ENCODE measurements at regions not wholly inside any gene's neighbourhood (a gene's known extent, or its start where the extent isn't known, plus 50 kb on each side); places are given as distances from the start of the nearest gene placed in this dataset.

- H3K36me3 Mint-ChIP-seq (ENCODE audit: insufficient read depth, unreplicated experiment), result no peaks in the 10 kb centered on the region
- H3K27ac Mint-ChIP-seq (ENCODE audit: low read depth, unreplicated experiment), result no peak overlapping the region
- H3K4me3 Mint-ChIP-seq (ENCODE audit: unreplicated experiment), result no peak overlapping the region
- DNase-seq (ENCODE audit: unreplicated experiment), result no peak
- BruUV-seq (replicated peaks), result no TSS peak
- CTCF ChIA-PET, result no interaction called here
- POLR2A ChIA-PET, result no interaction called here
- H3K4me1 Mint-ChIP-seq (ENCODE audit: insufficient read depth, unreplicated experiment), result no peaks in the 10 kb centered on the region
- H3K9me3 Mint-ChIP-seq (ENCODE audit: unreplicated experiment), result peaks cover 6% of the 10 kb centered on the region
- intact Hi-C loops (cut with micrococcal nuclease), result no loop called here
- no peak for TF ChIP-seq CTCF (IDR thresholded peaks at IDR 0.05; ENCODE audit: unreplicated experiment)
- H3K27me3 Mint-ChIP-seq (ENCODE audit: insufficient read depth, unreplicated experiment), result no peaks in the 10 kb centered on the region
Measured at GRCh38 chr4:66035701-66036100, 365.4 kb upstream of the EPHA5 start.

- no TSS peak for BruUV-seq (replicated peaks)
- ChIA-PET POLR2A (no interaction called here), CTCF (no interaction called here)
- no peaks in the 10 kb centered on the region for H3K4me1 Mint-ChIP-seq (ENCODE audit: insufficient read depth, unreplicated experiment)
- no peak overlapping the region for H3K27ac Mint-ChIP-seq (ENCODE audit: low read depth, unreplicated experiment)
- DNase-seq (ENCODE audit: unreplicated experiment), result no peak
- H3K9me3 Mint-ChIP-seq (ENCODE audit: unreplicated experiment), result peaks cover 9% of the 10 kb centered on the region
- intact Hi-C loops (cut with micrococcal nuclease), result no loop called here
- no peaks in the 10 kb centered on the region for H3K27me3 Mint-ChIP-seq (ENCODE audit: insufficient read depth, unreplicated experiment)
- no peak for TF ChIP-seq CTCF (IDR thresholded peaks at IDR 0.05; ENCODE audit: unreplicated experiment)
- H3K36me3 Mint-ChIP-seq (ENCODE audit: insufficient read depth, unreplicated experiment), result no peaks in the 10 kb centered on the region
- H3K4me3 Mint-ChIP-seq (ENCODE audit: unreplicated experiment), result no peak overlapping the region
Measured at GRCh38 chr4:66034671-66035070, 364.4 kb upstream of the EPHA5 start.

- Mint-ChIP-seq H3K27ac (ENCODE audit: low read depth, unreplicated experiment) (no peak overlapping the region), H3K27me3 (ENCODE audit: insufficient read depth, unreplicated experiment) (no peaks in the 10 kb centered on the region), H3K9me3 (ENCODE audit: unreplicated experiment) (peaks cover 9% of the 10 kb centered on the region), H3K4me3 (ENCODE audit: unreplicated experiment) (no peak overlapping the region), H3K36me3 (ENCODE audit: insufficient read depth, unreplicated experiment) (no peaks in the 10 kb centered on the region), H3K4me1 (ENCODE audit: insufficient read depth, unreplicated experiment) (no peaks in the 10 kb centered on the region)
- ChIA-PET CTCF (interaction anchor here (0.7 kb wide), 1 partner anchor 23 kb away, joined by 3 read pairs; no protein-coding TSS in a partner anchor), POLR2A (no interaction called here)
- intact Hi-C loops (cut with micrococcal nuclease), result no loop called here
- no peak for TF ChIP-seq CTCF (IDR thresholded peaks at IDR 0.05; ENCODE audit: unreplicated experiment)
- no peak for DNase-seq (ENCODE audit: unreplicated experiment)
- no TSS peak for BruUV-seq (replicated peaks)
Measured at GRCh38 chr4:66034262-66034661, 364.0 kb upstream of the EPHA5 start.

- DNase-seq (ENCODE audit: unreplicated experiment), result no peak
- intact Hi-C loops (cut with micrococcal nuclease), result no loop called here
- ChIA-PET CTCF (no interaction called here), POLR2A (no interaction called here)
- BruUV-seq (replicated peaks), result no TSS peak
- Mint-ChIP-seq H3K9me3 (ENCODE audit: unreplicated experiment) (peaks cover 9% of the 10 kb centered on the region), H3K4me3 (ENCODE audit: unreplicated experiment) (no peak overlapping the region), H3K27me3 (ENCODE audit: insufficient read depth, unreplicated experiment) (no peaks in the 10 kb centered on the region), H3K27ac (ENCODE audit: low read depth, unreplicated experiment) (no peak overlapping the region), H3K4me1 (ENCODE audit: insufficient read depth, unreplicated experiment) (no peaks in the 10 kb centered on the region), H3K36me3 (ENCODE audit: insufficient read depth, unreplicated experiment) (no peaks in the 10 kb centered on the region)
- TF ChIP-seq CTCF (IDR thresholded peaks at IDR 0.05; ENCODE audit: unreplicated experiment), result no peak
Measured at GRCh38 chr4:66032571-66032970, 362.3 kb upstream of the EPHA5 start.
